ENCODE measurements at regions not wholly inside any gene's neighbourhood (a gene's known extent, or its start where the extent isn't known, plus 50 kb on each side); places are given as distances from the start of the nearest gene placed in this dataset.
"Not testable (repeated sequence)": the region's sequence is repeated elsewhere in the genome, so short reads cannot be mapped to it uniquely, and the experiment has no call there.

GRCh38 chr14:100421756-100422470, 98.8 kb downstream of the SLC25A47 start:
- no peak for DNase-seq

GRCh38 chr14:100422556-100423316, 99.6 kb downstream of the SLC25A47 start:
- DNase-seq = no peak

- DNase-seq = no peak
These were observed 100.3 kb downstream of the SLC25A47 start for GRCh38 chr14:100423317-100424010.

GRCh38 chr14:100424504-100425428, 101.6 kb downstream of the SLC25A47 start:
- DNase-seq = no peak

- no peak for DNase-seq
These were observed 102.3 kb downstream of the SLC25A47 start for GRCh38 chr14:100425429-100425827.

GRCh38 chr14:100426314-100426713, 103.2 kb downstream of the SLC25A47 start:
- no peak for DNase-seq

- no peak for DNase-seq
These were observed 104.0 kb downstream of the SLC25A47 start for GRCh38 chr14:100427166-100427565.

- no peak for DNase-seq
These were observed 105.6 kb downstream of the SLC25A47 start for GRCh38 chr14:100428727-100429126.

- no peak for DNase-seq
These were observed 106.4 kb downstream of the SLC25A47 start for GRCh38 chr14:100429537-100429936.

GRCh38 chr14:100430571-100430970, 107.4 kb downstream of the SLC25A47 start:
- no peak for DNase-seq

GRCh38 chr14:100431461-100431860, 108.3 kb downstream of the SLC25A47 start:
- DNase-seq = not testable (repeated sequence)

- DNase-seq = no peak
These were observed 109.7 kb downstream of the SLC25A47 start for GRCh38 chr14:100432652-100433427.

GRCh38 chr14:100433428-100433814, 110.3 kb downstream of the SLC25A47 start:
- DNase-seq = no peak

- DNase-seq = no peak
These were observed 111.0 kb downstream of the SLC25A47 start for GRCh38 chr14:100434033-100434601.

GRCh38 chr14:100434911-100435438, 111.8 kb downstream of the SLC25A47 start:
- no peak for DNase-seq

GRCh38 chr14:100435459-100435858, 112.3 kb downstream of the SLC25A47 start:
- DNase-seq = no peak

GRCh38 chr14:100436745-100437406, 113.7 kb downstream of the SLC25A47 start:
- no peak for DNase-seq

- no peak for DNase-seq
These were observed 115.1 kb downstream of the SLC25A47 start for GRCh38 chr14:100438271-100438670.

- peak; percentile 6 for DNase-seq
These were observed 115.8 kb downstream of the SLC25A47 start for GRCh38 chr14:100438678-100439592.
